ENCODE measurements at regions not wholly inside any gene's neighbourhood (a gene's known extent, or its start where the extent isn't known, plus 50 kb on each side); places are given as distances from the start of the nearest gene placed in this dataset.

DNA sequence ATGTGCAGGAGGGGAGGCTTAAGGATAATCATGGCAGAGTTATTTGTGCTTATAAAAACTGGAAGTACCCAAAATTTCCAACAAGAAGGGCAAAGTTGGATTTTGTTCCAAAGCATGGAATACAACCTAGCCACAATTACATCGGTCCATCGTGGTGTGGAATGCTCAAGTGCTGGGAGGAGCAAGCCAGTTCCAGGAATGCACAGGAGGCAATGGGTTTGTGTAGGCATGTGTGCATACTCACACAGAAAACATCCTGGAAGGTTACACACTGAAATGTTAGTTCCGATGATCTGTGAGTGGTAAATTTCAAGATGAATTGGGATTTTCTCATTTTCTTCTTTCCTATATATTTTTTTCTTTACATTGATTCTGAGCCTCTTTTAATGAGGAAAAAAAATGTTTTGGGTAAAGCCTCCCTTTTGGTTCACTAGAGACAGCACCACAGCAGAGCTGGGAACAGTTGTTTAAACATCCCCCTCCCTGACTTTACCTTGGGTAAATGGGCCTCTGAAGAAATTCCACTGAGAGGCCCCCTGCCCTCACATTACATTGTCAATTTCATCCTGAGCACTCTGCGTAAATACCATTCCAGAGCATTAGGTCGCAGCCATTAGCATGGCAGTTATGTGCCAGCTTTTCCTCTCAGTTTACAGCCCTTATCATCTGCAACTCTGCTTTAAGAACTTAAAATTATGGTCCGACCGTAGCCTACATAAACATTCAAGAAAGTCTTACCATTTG, 122.0 kb downstream of the UQCRFS1 start:
- TF ChIP-seq BHLHE40 (IDR thresholded peaks at IDR 0.05; ENCODE audit: low read depth, low read length) = no peak
- TF ChIP-seq, protein P1, sequence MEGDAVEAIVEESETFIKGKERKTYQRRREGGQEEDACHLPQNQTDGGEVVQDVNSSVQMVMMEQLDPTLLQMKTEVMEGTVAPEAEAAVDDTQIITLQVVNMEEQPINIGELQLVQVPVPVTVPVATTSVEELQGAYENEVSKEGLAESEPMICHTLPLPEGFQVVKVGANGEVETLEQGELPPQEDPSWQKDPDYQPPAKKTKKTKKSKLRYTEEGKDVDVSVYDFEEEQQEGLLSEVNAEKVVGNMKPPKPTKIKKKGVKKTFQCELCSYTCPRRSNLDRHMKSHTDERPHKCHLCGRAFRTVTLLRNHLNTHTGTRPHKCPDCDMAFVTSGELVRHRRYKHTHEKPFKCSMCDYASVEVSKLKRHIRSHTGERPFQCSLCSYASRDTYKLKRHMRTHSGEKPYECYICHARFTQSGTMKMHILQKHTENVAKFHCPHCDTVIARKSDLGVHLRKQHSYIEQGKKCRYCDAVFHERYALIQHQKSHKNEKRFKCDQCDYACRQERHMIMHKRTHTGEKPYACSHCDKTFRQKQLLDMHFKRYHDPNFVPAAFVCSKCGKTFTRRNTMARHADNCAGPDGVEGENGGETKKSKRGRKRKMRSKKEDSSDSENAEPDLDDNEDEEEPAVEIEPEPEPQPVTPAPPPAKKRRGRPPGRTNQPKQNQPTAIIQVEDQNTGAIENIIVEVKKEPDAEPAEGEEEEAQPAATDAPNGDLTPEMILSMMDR (IDR thresholded peaks at IDR 0.05) = no peak
- TF ChIP-seq EP300 (IDR thresholded peaks at IDR 0.05) = no peak
- no peak for TF ChIP-seq POLR2A (IDR thresholded peaks at IDR 0.05; ENCODE audit: low read length)
- no peak for TF ChIP-seq GATA3 (IDR thresholded peaks at IDR 0.05; ENCODE audit: borderline replicate concordance)
- TF ChIP-seq, protein P2, sequence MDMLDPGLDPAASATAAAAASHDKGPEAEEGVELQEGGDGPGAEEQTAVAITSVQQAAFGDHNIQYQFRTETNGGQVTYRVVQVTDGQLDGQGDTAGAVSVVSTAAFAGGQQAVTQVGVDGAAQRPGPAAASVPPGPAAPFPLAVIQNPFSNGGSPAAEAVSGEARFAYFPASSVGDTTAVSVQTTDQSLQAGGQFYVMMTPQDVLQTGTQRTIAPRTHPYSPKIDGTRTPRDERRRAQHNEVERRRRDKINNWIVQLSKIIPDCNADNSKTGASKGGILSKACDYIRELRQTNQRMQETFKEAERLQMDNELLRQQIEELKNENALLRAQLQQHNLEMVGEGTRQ (IDR thresholded peaks at IDR 0.05) = no peak
- TF ChIP-seq RFX5 (IDR thresholded peaks at IDR 0.05) = no peak
- TF ChIP-seq, protein P3, sequence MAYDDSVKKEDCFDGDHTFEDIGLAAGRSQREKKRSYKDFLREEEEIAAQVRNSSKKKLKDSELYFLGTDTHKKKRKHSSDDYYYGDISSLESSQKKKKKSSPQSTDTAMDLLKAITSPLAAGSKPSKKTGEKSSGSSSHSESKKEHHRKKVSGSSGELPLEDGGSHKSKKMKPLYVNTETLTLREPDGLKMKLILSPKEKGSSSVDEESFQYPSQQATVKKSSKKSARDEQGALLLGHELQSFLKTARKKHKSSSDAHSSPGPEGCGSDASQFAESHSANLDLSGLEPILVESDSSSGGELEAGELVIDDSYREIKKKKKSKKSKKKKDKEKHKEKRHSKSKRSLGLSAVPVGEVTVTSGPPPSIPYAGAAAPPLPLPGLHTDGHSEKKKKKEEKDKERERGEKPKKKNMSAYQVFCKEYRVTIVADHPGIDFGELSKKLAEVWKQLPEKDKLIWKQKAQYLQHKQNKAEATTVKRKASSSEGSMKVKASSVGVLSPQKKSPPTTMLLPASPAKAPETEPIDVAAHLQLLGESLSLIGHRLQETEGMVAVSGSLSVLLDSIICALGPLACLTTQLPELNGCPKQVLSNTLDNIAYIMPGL (CRISPR knock-in tag; IDR thresholded peaks at IDR 0.05; ENCODE audit: borderline replicate concordance) = no peak
- no peak for TF ChIP-seq POLR2AphosphoS2 (conservative IDR thresholded peaks at IDR 0.05; ENCODE audit: low read length)
- no peak for TF ChIP-seq HOXB13 (CRISPR knock-in tag; IDR thresholded peaks at IDR 0.05; ENCODE audit: low read depth)
- TF ChIP-seq, protein P4, sequence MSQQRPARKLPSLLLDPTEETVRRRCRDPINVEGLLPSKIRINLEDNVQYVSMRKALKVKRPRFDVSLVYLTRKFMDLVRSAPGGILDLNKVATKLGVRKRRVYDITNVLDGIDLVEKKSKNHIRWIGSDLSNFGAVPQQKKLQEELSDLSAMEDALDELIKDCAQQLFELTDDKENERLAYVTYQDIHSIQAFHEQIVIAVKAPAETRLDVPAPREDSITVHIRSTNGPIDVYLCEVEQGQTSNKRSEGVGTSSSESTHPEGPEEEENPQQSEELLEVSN (IDR thresholded peaks at IDR 0.05; ENCODE audit: borderline replicate concordance, low read depth) = no peak
- TF ChIP-seq RCOR1 (IDR thresholded peaks at IDR 0.05; ENCODE audit: low read depth, low read length) = no peak

Data from A549 (cell line).